ENCODE measurements at regions not wholly inside any gene's neighbourhood (a gene's known extent, or its start where the extent isn't known, plus 50 kb on each side); places are given as distances from the start of the nearest gene placed in this dataset.
A peak's percentile ranks its signal among the peaks of the same experiment; 100 is the strongest.
"Not testable (repeated sequence)": the region's sequence is repeated elsewhere in the genome, so short reads cannot be mapped to it uniquely, and the experiment has no call there.

GRCh38 chr21:6486821-6487220, 4034.6 kb upstream of the TPTE start:
- not testable (repeated sequence) for DNase-seq

- DNase-seq = not testable (repeated sequence)
These were observed 4028.7 kb upstream of the TPTE start for GRCh38 chr21:6492691-6493090.

GRCh38 chr21:6493957-6494356, 4027.4 kb upstream of the TPTE start:
- DNase-seq = not testable (repeated sequence)

- DNase-seq = not testable (repeated sequence)
These were observed 4025.0 kb upstream of the TPTE start for GRCh38 chr21:6496356-6496755.

- peak; percentile 5 for DNase-seq
These were observed 4022.7 kb upstream of the TPTE start for GRCh38 chr21:6498716-6499115.

- DNase-seq = not testable (repeated sequence)
These were observed 4022.1 kb upstream of the TPTE start for GRCh38 chr21:6499128-6499826.

- not testable (repeated sequence) for DNase-seq
These were observed 4021.5 kb upstream of the TPTE start for GRCh38 chr21:6499866-6500265.

- not testable (repeated sequence) for DNase-seq
These were observed 4020.7 kb upstream of the TPTE start for GRCh38 chr21:6500681-6501080.

GRCh38 chr21:6506167-6506894, 4015.1 kb upstream of the TPTE start:
- not testable (repeated sequence) for DNase-seq

GRCh38 chr21:6507632-6508031, 4013.8 kb upstream of the TPTE start:
- not testable (repeated sequence) for DNase-seq

- DNase-seq = not testable (repeated sequence)
These were observed 3999.6 kb upstream of the TPTE start for GRCh38 chr21:6521777-6522176.

GRCh38 chr21:6526213-6526612, 3995.2 kb upstream of the TPTE start:
- not testable (repeated sequence) for DNase-seq

- not testable (repeated sequence) for DNase-seq
These were observed 3990.7 kb upstream of the TPTE start for GRCh38 chr21:6530655-6531054.

- not testable (repeated sequence) for DNase-seq
These were observed 3988.1 kb upstream of the TPTE start for GRCh38 chr21:6533261-6533660.

- DNase-seq = not testable (repeated sequence)
These were observed 3983.1 kb upstream of the TPTE start for GRCh38 chr21:6538320-6538719.

- not testable (repeated sequence) for DNase-seq
These were observed 3981.7 kb upstream of the TPTE start for GRCh38 chr21:6539688-6540087.

- not testable (repeated sequence) for DNase-seq
These were observed 3980.3 kb upstream of the TPTE start for GRCh38 chr21:6541036-6541435.

GRCh38 chr21:6545288-6545687, 3976.1 kb upstream of the TPTE start:
- not testable (repeated sequence) for DNase-seq

- not testable (repeated sequence) for DNase-seq
These were observed 3970.3 kb upstream of the TPTE start for GRCh38 chr21:6551045-6551444.

- DNase-seq = not testable (repeated sequence)
These were observed 3967.6 kb upstream of the TPTE start for GRCh38 chr21:6553505-6554376.

- not testable (repeated sequence) for DNase-seq
These were observed 3967.0 kb upstream of the TPTE start for GRCh38 chr21:6554377-6554864.

GRCh38 chr21:6556516-6556915, 3964.9 kb upstream of the TPTE start:
- DNase-seq = not testable (repeated sequence)

- DNase-seq = not testable (repeated sequence)
These were observed 3964.0 kb upstream of the TPTE start for GRCh38 chr21:6557415-6557814.
